OCI-LY7 (cell line): ENCODE measurements at regions not wholly inside any gene's neighbourhood (a gene's known extent, or its start where the extent isn't known, plus 50 kb on each side); places are given as distances from the start of the nearest gene placed in this dataset.

Experiments
- BruUV-seq: library from RNA; stranded (reverse); fragments of 400-500 nt; replicated peaks from 2 replicates; lab custom pipeline; 2021; lab: Mats Ljungman, UMichigan
- CTCF ChIA-PET: fragments of 300-600 bp; sonication (Branson Sonifier 250); formaldehyde crosslinking; loops from one replicate; lab custom pipeline; 2022; ENCODE audit warnings: antibody characterized with exemption; ENCODE audit not compliant: unreplicated experiment; lab: Charles Lee
- POLR2A ChIA-PET: fragments of 300-600 bp; sonication (Branson Sonifier 250); formaldehyde crosslinking; loops from one replicate; lab custom pipeline; 2022; ENCODE audit warnings: antibody characterized with exemption; lab: Charles Lee
- DNase-seq: peaks from one replicate; pipeline ENCODE4 v3.0.0-alpha.2; 2015; ENCODE audit warnings: low spot score
- H2AFZ ChIP-seq: fragments of 200-600 bp; sonication (generic), shearing (Covaris generic); 2 replicates; pipeline ENCODE4 v1.6.1; 2014; ENCODE audit warnings: mild to moderate bottlenecking, antibody characterized with exemption, low read length, moderate library complexity
- H3K27ac ChIP-seq: fragments of 200-600 bp; sonication (generic); 2 replicates; pipeline ENCODE4 v1.5.1; 2014; ENCODE audit warnings: mixed run types, low read depth, mild to moderate bottlenecking, moderate library complexity, low read length, inconsistent platforms; ENCODE audit not compliant: poor library complexity, severe bottlenecking
- H3K36me3 ChIP-seq: fragments of 200-600 bp; sonication (generic); 2 replicates; pipeline ENCODE4 v1.6.1; 2014; ENCODE audit warnings: mild to moderate bottlenecking, antibody characterized with exemption, low read length, moderate library complexity, mixed read lengths; ENCODE audit not compliant: insufficient read depth
- H3K4me1 ChIP-seq: fragments of 200-600 bp; sonication (generic); 2 replicates; pipeline ENCODE4 v1.5.1; 2014; ENCODE audit warnings: mild to moderate bottlenecking, low read length; ENCODE audit not compliant: insufficient read depth, poor library complexity, severe bottlenecking
- H3K4me2 ChIP-seq: fragments of 200-600 bp; sonication (generic); 2 replicates; pipeline ENCODE4 v1.6.1; 2014; ENCODE audit warnings: mild to moderate bottlenecking, low read length
- H3K4me3 ChIP-seq: fragments of 200-600 bp; sonication (generic); 2 replicates; pipeline ENCODE4 v1.5.1; 2014; ENCODE audit warnings: mild to moderate bottlenecking, low read depth, low read length; ENCODE audit not compliant: poor library complexity, severe bottlenecking
- H3K79me2 ChIP-seq: fragments of 200-600 bp; sonication (generic); 2 replicates; pipeline ENCODE4 v1.6.1; 2016; ENCODE audit warnings: low read depth, mild to moderate bottlenecking, low read length, moderate library complexity, mixed read lengths; ENCODE audit not compliant: insufficient read depth
- H3K9me2 ChIP-seq: fragments of 200-600 bp; sonication (generic); 2 replicates; pipeline ENCODE4 v1.6.1; 2016; ENCODE audit warnings: mild to moderate bottlenecking, low read length, mixed read lengths; ENCODE audit not compliant: insufficient read depth
- H3K9me3 ChIP-seq: fragments of 200-600 bp; sonication (generic); 2 replicates; pipeline ENCODE4 v1.6.1; 2014; ENCODE audit warnings: mild to moderate bottlenecking, mixed run types, low read length, mixed read lengths
- H4K20me1 ChIP-seq: fragments of 200-600 bp; sonication (generic); 2 replicates; pipeline ENCODE4 v1.6.1; 2014; ENCODE audit warnings: mild to moderate bottlenecking, antibody characterized with exemption, low read length, moderate library complexity, mixed read lengths; ENCODE audit not compliant: insufficient read depth
- EZH2phosphoT487 ChIP-seq: fragments of 200-600 bp; sonication (generic); IDR thresholded peaks from 2 replicates; pipeline ENCODE4 v1.6.1; 2018; ENCODE audit warnings: low read depth, borderline replicate concordance, mild to moderate bottlenecking, mixed run types, antibody characterized with exemption, low read length, moderate library complexity, mixed read lengths
- intact Hi-C: fragments of 100-400 bp; cut with micrococcal nuclease; formaldehyde crosslinking; loops from one replicate; pipeline ENCODE4 v1.10.0; 2022; ENCODE audit not compliant: unreplicated experiment
- TF ChIP-seq, protein P1 (sequence below): fragments of 200-600 bp; sonication (generic); conservative IDR thresholded peaks from 2 replicates; pipeline ENCODE4 v1.5.1; 2014; ENCODE audit warnings: mild to moderate bottlenecking, antibody characterized with exemption, low read length, moderate library complexity, mixed read lengths

DNA sequence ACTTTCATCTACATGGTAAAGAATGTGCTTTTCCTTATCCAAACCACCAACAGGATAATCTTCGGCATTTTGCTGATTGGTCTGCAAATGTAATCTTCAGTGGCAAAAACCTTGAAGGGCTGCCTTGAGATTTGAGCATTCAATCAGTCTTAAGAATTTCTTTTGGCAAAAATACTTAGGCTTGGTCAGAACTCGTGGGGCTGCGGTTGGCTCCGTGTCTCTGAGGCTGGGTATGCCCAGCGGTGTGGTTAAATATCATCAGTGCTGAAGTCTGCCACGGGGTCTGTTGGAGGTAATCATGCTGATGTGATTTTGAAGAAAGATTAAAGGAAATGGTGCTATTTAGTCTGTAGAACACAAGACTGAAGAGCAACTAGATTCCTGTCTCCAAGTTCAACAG lies 262.6 kb downstream of the EN1 start:
- no peaks in the 10 kb centered on the region for H4K20me1 ChIP-seq
- no peaks in the 10 kb centered on the region for H3K36me3 ChIP-seq
- H3K4me3 ChIP-seq = no peak overlapping the region
- no peaks in the 10 kb centered on the region for H3K9me3 ChIP-seq
- no TSS peak for BruUV-seq
- no peak overlapping the region for H3K27ac ChIP-seq
- intact Hi-C loops = no loop called here
- DNase-seq = no peak
- H3K9me2 ChIP-seq = no peaks in the 10 kb centered on the region
- no peaks in the 10 kb centered on the region for H3K4me1 ChIP-seq
- ChIA-PET POLR2A (no interaction called here), CTCF (no interaction called here)
- H3K4me2 ChIP-seq = no peak overlapping the region
- no peaks in the 10 kb centered on the region for H3K79me2 ChIP-seq
- TF ChIP-seq, protein P1, sequence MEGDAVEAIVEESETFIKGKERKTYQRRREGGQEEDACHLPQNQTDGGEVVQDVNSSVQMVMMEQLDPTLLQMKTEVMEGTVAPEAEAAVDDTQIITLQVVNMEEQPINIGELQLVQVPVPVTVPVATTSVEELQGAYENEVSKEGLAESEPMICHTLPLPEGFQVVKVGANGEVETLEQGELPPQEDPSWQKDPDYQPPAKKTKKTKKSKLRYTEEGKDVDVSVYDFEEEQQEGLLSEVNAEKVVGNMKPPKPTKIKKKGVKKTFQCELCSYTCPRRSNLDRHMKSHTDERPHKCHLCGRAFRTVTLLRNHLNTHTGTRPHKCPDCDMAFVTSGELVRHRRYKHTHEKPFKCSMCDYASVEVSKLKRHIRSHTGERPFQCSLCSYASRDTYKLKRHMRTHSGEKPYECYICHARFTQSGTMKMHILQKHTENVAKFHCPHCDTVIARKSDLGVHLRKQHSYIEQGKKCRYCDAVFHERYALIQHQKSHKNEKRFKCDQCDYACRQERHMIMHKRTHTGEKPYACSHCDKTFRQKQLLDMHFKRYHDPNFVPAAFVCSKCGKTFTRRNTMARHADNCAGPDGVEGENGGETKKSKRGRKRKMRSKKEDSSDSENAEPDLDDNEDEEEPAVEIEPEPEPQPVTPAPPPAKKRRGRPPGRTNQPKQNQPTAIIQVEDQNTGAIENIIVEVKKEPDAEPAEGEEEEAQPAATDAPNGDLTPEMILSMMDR = no peak
- TF ChIP-seq EZH2phosphoT487 = no peak
- H2AFZ ChIP-seq = no peak overlapping the region

DNA sequence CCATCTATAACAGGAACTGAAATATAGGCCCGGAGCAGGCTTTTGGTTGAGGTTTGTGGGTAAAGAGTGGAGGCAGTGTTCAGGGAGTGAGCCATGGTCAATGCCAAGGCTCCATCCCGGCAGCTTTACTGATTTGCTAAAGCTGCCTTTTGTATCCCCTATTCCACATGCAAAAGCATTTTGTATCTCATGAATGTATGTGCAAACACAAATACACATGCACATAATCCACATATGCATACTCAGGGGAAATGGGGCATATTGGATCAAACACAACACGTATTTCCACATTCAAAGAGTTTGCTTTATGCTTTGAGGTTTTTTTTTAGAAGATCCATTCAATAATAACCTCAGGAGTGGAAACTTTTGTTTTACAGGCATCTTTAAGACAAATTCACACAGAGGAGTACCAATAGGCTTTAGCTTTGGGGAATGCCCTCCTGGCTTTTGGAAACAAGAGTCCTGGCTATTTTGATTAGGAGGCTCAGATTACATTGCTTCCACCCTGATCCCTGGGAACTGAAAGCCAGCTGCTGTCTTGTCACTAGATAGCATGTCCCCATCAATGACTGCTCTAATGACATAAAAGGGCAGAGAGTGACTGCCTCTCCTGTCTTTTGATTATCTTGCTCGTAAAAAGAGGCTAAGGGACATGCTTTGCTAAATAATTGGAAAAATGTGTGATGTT lies 263.2 kb downstream of the EN1 start:
- BruUV-seq = no TSS peak

GRCh38 chr2:118582058-118582457 lies 265.4 kb downstream of the EN1 start:
- H3K4me3 ChIP-seq = no peak overlapping the region
- ChIA-PET CTCF (interaction anchor here (0.5 kb wide), 1 partner anchor 42 kb away, joined by 3 read pairs; no protein-coding TSS in a partner anchor), POLR2A (interaction anchor here (0.6 kb wide), 1 partner anchor 22 kb away, joined by 3 read pairs; no protein-coding TSS in a partner anchor)
- H3K9me3 ChIP-seq = no peaks in the 10 kb centered on the region
- H3K36me3 ChIP-seq = no peaks in the 10 kb centered on the region
- no peaks in the 10 kb centered on the region for H3K4me1 ChIP-seq
- H4K20me1 ChIP-seq = no peaks in the 10 kb centered on the region
- BruUV-seq = no TSS peak
- H3K27ac ChIP-seq = no peak overlapping the region
- intact Hi-C loops = no loop called here
- no peaks in the 10 kb centered on the region for H3K9me2 ChIP-seq
- no peak overlapping the region for H2AFZ ChIP-seq
- H3K79me2 ChIP-seq = no peaks in the 10 kb centered on the region
- no peak for TF ChIP-seq EZH2phosphoT487
- DNase-seq = no peak
- no peak overlapping the region for H3K4me2 ChIP-seq

More for the DNA sequence above, 263.2 kb downstream of the EN1 start:
- ChIA-PET CTCF (no interaction called here), POLR2A (no interaction called here)
- Histone ChIP-seq H3K79me2 (no peaks in the 10 kb centered on the region), H4K20me1 (no peaks in the 10 kb centered on the region), H3K4me2 (no peak overlapping the region), H3K36me3 (no peaks in the 10 kb centered on the region), H3K4me1 (no peaks in the 10 kb centered on the region), H2AFZ (no peak overlapping the region), H3K9me3 (no peaks in the 10 kb centered on the region), H3K27ac (no peak overlapping the region), H3K9me2 (no peaks in the 10 kb centered on the region), H3K4me3 (no peak overlapping the region)
- no peak for TF ChIP-seq EZH2phosphoT487
- TF ChIP-seq, protein P1 = no peak
- intact Hi-C loops = no loop called here
- DNase-seq = no peak
